ENCODE measurements at regions not wholly inside any gene's neighbourhood (a gene's known extent, or its start where the extent isn't known, plus 50 kb on each side); places are given as distances from the start of the nearest gene placed in this dataset.

DNA sequence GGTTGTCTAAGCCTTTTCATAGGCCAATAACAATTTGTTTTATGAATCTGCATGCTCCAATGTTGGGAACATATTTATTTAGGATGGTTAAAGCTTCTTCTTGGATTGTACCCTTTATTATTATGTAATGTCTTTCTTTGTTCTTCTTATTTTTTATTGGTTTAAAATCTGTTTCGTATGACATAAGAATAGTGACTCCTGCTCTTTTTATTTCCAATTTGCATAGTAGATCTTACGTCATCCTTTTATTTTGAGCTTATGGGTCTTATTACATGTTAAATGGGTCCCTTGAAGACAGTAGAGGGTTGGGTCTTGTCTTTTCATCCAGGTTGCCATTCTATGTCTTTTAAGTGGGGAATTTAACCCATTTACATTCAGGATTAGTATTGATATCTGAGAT, 561.9 kb upstream of the GHITM start:
- H3K4me1 ChIP-seq (ENCODE audit: insufficient read depth, low read length, poor library complexity, severe bottlenecking) = no peaks in the 10 kb centered on the region
- no peaks in the 10 kb centered on the region for H3K36me3 ChIP-seq (ENCODE audit: insufficient read depth, low read length)
- H3K4me2 ChIP-seq (ENCODE audit: low read depth, low read length, poor library complexity, severe bottlenecking) = no peak overlapping the region
- no peaks in the 10 kb centered on the region for H3K9me2 ChIP-seq (replicated peaks; ENCODE audit: low read depth, low read length)
- no peaks in the 10 kb centered on the region for H3F3A ChIP-seq (ENCODE audit: low read depth)
- no peaks in the 10 kb centered on the region for H3K27me3 ChIP-seq (ENCODE audit: insufficient read depth, low read length, poor library complexity, severe bottlenecking)
- H4K20me1 ChIP-seq (ENCODE audit: insufficient read depth, low read length, poor library complexity, severe bottlenecking) = no peaks in the 10 kb centered on the region
- H2AFZ ChIP-seq (ENCODE audit: low read length) = no peak overlapping the region
- no peaks in the 10 kb centered on the region for H3K79me2 ChIP-seq (ENCODE audit: insufficient read depth, low read length)
- TF ChIP-seq, protein P1, sequence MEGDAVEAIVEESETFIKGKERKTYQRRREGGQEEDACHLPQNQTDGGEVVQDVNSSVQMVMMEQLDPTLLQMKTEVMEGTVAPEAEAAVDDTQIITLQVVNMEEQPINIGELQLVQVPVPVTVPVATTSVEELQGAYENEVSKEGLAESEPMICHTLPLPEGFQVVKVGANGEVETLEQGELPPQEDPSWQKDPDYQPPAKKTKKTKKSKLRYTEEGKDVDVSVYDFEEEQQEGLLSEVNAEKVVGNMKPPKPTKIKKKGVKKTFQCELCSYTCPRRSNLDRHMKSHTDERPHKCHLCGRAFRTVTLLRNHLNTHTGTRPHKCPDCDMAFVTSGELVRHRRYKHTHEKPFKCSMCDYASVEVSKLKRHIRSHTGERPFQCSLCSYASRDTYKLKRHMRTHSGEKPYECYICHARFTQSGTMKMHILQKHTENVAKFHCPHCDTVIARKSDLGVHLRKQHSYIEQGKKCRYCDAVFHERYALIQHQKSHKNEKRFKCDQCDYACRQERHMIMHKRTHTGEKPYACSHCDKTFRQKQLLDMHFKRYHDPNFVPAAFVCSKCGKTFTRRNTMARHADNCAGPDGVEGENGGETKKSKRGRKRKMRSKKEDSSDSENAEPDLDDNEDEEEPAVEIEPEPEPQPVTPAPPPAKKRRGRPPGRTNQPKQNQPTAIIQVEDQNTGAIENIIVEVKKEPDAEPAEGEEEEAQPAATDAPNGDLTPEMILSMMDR (conservative IDR thresholded peaks at IDR 0.05; ENCODE audit: low read length) = no peak
- no peak overlapping the region for H3K9ac ChIP-seq (ENCODE audit: low read depth, low read length, poor library complexity, severe bottlenecking)
- no peaks in the 10 kb centered on the region; the same call in 1 of the 2 replicates for H3K9me3 ChIP-seq (ENCODE audit: insufficient read depth, low read depth, low read length)
- H3K4me3 ChIP-seq (ENCODE audit: low read length, poor library complexity, severe bottlenecking) = no peak overlapping the region

DNA sequence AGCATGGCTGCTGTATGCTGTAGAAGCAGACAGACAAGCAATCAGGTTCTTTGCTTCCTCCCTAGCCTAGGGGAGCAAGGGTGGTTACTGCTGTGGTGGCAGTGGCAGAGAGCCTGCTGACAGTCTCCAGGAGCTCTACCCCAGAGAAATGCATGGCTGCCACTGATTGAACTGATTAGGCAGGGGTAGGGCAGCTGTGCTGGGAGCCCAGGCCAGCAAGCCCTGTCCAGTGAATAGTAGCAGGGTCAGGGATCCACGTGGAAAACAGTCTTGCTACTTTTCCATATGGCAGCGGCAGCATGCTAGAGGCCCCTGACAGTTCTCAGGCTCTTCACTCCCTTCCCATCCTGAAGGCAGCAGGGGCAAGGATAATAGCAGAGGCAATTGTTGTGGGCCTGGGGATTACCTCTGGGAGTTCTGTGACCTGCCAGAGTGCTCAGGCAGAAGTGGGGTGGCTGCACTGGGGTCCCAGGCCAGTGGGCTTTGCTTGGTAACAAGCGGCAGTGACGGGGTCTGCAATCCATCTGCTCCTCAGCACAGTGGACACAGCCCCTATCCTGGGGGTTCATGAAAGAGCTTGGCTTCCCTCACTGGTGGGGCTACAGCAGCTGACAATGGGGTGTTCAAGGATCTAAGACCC, 558.8 kb upstream of the GHITM start:
- no peaks in the 10 kb centered on the region for H3K27me3 ChIP-seq (ENCODE audit: insufficient read depth, low read length, poor library complexity, severe bottlenecking)
- H3K4me3 ChIP-seq (ENCODE audit: low read length, poor library complexity, severe bottlenecking) = no peak overlapping the region
- H3K9me3 ChIP-seq (ENCODE audit: insufficient read depth, low read depth, low read length) = no peaks in the 10 kb centered on the region; the same call in 1 of the 2 replicates
- TF ChIP-seq EZH2phosphoT487 (IDR thresholded peaks at IDR 0.05; ENCODE audit: borderline replicate concordance) = no peak
- TF ChIP-seq, protein P1 (conservative IDR thresholded peaks at IDR 0.05; ENCODE audit: low read length) = no peak
- H3K4me2 ChIP-seq (ENCODE audit: low read depth, low read length, poor library complexity, severe bottlenecking) = no peak overlapping the region
- H3K9me2 ChIP-seq (replicated peaks; ENCODE audit: low read depth, low read length) = no peaks in the 10 kb centered on the region
- H2AFZ ChIP-seq (ENCODE audit: low read length) = no peak overlapping the region
- H4K20me1 ChIP-seq (ENCODE audit: insufficient read depth, low read length, poor library complexity, severe bottlenecking) = no peaks in the 10 kb centered on the region
- no peaks in the 10 kb centered on the region for H3K4me1 ChIP-seq (ENCODE audit: insufficient read depth, low read length, poor library complexity, severe bottlenecking)
- no peaks in the 10 kb centered on the region for H3K36me3 ChIP-seq (ENCODE audit: insufficient read depth, low read length)
- H3F3A ChIP-seq (ENCODE audit: low read depth) = no peaks in the 10 kb centered on the region
- no peaks in the 10 kb centered on the region for H3K79me2 ChIP-seq (ENCODE audit: insufficient read depth, low read length)
- H3K9ac ChIP-seq (ENCODE audit: low read depth, low read length, poor library complexity, severe bottlenecking) = no peak overlapping the region

GRCh38 chr10:83582407-83583095, 556.8 kb upstream of the GHITM start:
- Histone ChIP-seq H3K79me2 (ENCODE audit: insufficient read depth, low read length) (no peaks in the 10 kb centered on the region), H4K20me1 (ENCODE audit: insufficient read depth, low read length, poor library complexity, severe bottlenecking) (no peaks in the 10 kb centered on the region), H3K4me1 (ENCODE audit: insufficient read depth, low read length, poor library complexity, severe bottlenecking) (no peaks in the 10 kb centered on the region), H3K9me2 (replicated peaks; ENCODE audit: low read depth, low read length) (no peaks in the 10 kb centered on the region), H3K4me2 (ENCODE audit: low read depth, low read length, poor library complexity, severe bottlenecking) (no peak overlapping the region), H3K27me3 (ENCODE audit: insufficient read depth, low read length, poor library complexity, severe bottlenecking) (no peaks in the 10 kb centered on the region), H2AFZ (ENCODE audit: low read length) (no peak overlapping the region), H3K9me3 (ENCODE audit: insufficient read depth, low read depth, low read length) (no peaks in the 10 kb centered on the region; the same call in 1 of the 2 replicates), H3K9ac (ENCODE audit: low read depth, low read length, poor library complexity, severe bottlenecking) (no peak overlapping the region), H3F3A (ENCODE audit: low read depth) (no peaks in the 10 kb centered on the region), H3K36me3 (ENCODE audit: insufficient read depth, low read length) (no peaks in the 10 kb centered on the region), H3K4me3 (ENCODE audit: low read length, poor library complexity, severe bottlenecking) (no peak overlapping the region)
- no peak for TF ChIP-seq EZH2phosphoT487 (IDR thresholded peaks at IDR 0.05; ENCODE audit: borderline replicate concordance)
- TF ChIP-seq, protein P1 (conservative IDR thresholded peaks at IDR 0.05; ENCODE audit: low read length) = no peak

All from Loucy (cell line).